ENCODE measurements at regions not wholly inside any gene's neighbourhood (a gene's known extent, or its start where the extent isn't known, plus 50 kb on each side); places are given as distances from the start of the nearest gene placed in this dataset.

DNA sequence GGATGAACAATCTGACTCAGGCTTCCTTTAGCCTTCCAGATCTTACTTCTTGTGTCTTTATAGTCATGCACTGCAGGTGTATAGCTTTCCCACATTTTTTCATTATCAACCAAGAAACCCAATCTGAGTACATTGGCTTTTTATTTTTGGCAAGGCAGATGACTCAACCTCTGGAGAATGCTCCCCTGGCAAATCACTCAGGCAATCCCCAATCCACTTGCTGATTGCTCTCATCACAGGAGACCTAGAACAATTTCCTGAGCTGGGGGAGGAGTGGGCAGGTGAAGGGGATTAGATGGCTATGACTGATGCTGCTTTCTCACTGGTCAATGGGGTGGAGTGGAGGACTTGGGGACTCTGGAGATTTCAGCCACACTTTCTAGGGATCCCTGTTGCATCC, 134.4 kb downstream of the SLC16A9 start:
- Histone ChIP-seq H3K27ac (no peak overlapping the region), H3K27me3 (replicated peaks) (no peaks in the 10 kb centered on the region; the same call in 1 of the 2 replicates), H3K4me3 (no peak overlapping the region), H3K36me3 (no peaks in the 10 kb centered on the region), H3K4me1 (replicated peaks) (no peaks in the 10 kb centered on the region), H3K9me3 (replicated peaks) (no peaks in the 10 kb centered on the region)
- DNase-seq (ENCODE audit: low read depth in 1 of 2, low spot score in 2 of 2), result no peak

DNA sequence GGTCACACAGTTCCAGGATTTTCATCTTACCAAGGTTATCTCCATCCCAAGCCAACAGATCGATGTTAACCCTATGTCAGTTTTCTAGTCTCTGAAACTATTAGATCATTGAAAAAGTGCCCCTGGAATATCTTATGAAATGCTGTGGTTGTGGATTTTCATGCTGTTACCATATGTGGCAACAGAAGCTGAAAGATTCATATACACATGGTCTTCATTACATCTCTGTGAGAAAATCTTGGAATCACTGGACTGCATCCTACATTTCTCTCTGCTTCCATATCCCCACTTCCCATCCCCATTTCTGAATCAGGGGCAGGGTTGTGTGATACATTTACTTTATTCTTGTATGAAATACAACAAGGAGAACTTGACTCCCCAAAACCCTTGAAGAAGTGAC, 146.1 kb downstream of the SLC16A9 start:
- no peaks in the 10 kb centered on the region for H3K9me3 ChIP-seq (replicated peaks)
- DNase-seq (ENCODE audit: low read depth in 1 of 2, low spot score in 2 of 2), result no peak
- no peaks in the 10 kb centered on the region for H3K27me3 ChIP-seq (replicated peaks)
- H3K4me3 ChIP-seq, result no peak overlapping the region
- H3K4me1 ChIP-seq (replicated peaks), result no peaks in the 10 kb centered on the region
- no peak overlapping the region for H3K27ac ChIP-seq
- H3K36me3 ChIP-seq, result no peaks in the 10 kb centered on the region

DNA sequence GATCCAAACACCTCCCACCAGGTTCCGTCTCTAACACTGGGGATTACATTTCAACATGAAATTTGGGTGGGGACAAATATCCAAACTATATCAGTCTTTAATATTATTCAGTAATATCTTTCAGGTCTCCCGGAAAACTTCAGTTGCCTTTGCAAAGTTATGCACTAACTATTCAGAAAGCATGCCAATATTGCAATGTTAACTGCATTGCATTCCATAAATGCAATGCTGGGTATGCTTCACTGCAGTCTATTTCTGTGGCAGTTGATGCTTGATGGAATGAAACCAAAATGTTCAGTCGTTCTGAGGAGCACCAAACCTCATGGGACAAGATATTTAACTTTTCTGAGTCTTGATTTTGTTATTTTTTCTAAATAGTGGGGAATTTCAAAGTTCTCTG, 147.5 kb downstream of the SLC16A9 start:
- Histone ChIP-seq H3K27ac (no peak overlapping the region), H3K36me3 (no peaks in the 10 kb centered on the region), H3K4me1 (replicated peaks) (no peaks in the 10 kb centered on the region), H3K9me3 (replicated peaks) (no peaks in the 10 kb centered on the region), H3K27me3 (replicated peaks) (no peaks in the 10 kb centered on the region), H3K4me3 (no peak overlapping the region)
- DNase-seq (ENCODE audit: low read depth in 1 of 2, low spot score in 2 of 2), result no peak

DNA sequence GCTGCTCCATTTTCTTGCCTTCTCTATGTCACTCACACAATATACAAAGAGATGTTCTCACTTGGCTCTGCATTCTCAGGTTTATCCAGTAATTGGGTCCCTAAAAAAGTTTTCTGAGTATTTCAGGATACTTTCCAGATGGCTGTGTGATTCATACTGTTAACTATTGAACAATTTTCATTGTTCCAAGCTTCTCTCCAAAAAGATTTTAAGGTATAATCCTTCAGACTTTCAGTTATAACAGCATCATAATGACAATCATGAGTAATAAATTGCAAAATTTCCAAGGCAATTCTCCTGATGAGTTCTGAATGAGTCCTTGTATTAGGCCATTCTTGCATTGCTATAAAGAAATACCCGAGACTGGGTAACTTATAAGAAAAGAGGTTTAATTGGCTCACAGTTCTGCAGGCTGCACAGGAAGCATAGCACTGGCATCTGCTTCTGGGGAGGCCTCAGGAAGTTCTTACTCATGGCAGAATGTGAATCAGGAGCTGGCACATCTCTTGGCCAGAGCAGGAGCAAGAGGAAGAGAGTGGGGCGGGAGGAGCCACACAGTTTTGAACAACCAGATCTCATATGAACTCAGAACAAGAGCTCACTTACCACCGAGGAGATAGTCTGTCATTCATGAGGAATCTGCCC, 148.1 kb downstream of the SLC16A9 start:
- Histone ChIP-seq H3K36me3 (no peaks in the 10 kb centered on the region), H3K4me3 (no peak overlapping the region), H3K9me3 (replicated peaks) (no peaks in the 10 kb centered on the region), H3K4me1 (replicated peaks) (no peaks in the 10 kb centered on the region), H3K27ac (no peak overlapping the region), H3K27me3 (replicated peaks) (no peaks in the 10 kb centered on the region)
- DNase-seq (ENCODE audit: low read depth in 1 of 2, low spot score in 2 of 2), result no peak

DNA sequence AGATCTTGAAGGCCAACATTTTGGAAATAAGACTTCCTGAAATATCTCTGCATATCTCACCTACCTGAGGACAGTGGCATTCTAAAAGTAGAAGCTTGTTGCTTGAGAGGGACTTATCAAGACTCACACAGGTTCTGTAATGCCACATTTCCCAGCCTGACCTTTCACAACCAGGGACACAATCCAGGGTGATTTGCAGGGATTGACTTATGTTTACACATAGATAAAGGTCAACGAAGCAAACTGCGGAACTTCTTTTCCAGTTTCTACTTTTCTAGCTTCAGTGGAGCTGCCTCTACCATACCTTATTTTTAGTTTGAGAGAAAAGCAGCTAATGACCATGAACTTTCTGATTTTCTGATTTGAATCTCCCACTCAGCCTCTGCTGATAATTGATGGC, 148.7 kb downstream of the SLC16A9 start:
- Histone ChIP-seq H3K9me3 (replicated peaks) (no peaks in the 10 kb centered on the region), H3K36me3 (no peaks in the 10 kb centered on the region), H3K27ac (no peak overlapping the region), H3K4me3 (no peak overlapping the region), H3K4me1 (replicated peaks) (no peaks in the 10 kb centered on the region), H3K27me3 (replicated peaks) (no peaks in the 10 kb centered on the region)
- DNase-seq (ENCODE audit: low read depth in 1 of 2, low spot score in 2 of 2), result no peak

DNA sequence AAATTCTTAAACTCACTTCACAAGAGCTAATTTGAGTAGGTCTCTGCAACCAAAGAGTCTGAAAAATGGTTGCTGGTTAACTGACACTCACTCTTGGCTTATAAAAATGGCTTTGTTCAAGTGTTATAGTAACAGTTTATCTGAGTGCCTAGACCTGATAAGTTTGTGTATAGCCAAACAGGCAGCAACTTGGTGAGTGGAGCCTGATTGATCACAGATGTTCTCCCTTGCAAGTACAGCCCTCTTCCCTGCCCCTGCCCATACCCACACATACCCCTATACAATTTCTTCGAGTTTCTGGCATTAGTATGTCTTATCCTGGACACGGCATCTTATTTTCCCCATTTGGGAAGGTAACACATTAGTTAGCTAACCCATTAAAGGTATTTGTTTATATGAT, 149.5 kb downstream of the SLC16A9 start:
- no peak for DNase-seq (ENCODE audit: low read depth in 1 of 2, low spot score in 2 of 2)
- Histone ChIP-seq H3K4me1 (replicated peaks) (no peaks in the 10 kb centered on the region), H3K36me3 (no peaks in the 10 kb centered on the region), H3K9me3 (replicated peaks) (no peaks in the 10 kb centered on the region), H3K4me3 (no peak overlapping the region), H3K27me3 (replicated peaks) (no peaks in the 10 kb centered on the region), H3K27ac (no peak overlapping the region)

DNA sequence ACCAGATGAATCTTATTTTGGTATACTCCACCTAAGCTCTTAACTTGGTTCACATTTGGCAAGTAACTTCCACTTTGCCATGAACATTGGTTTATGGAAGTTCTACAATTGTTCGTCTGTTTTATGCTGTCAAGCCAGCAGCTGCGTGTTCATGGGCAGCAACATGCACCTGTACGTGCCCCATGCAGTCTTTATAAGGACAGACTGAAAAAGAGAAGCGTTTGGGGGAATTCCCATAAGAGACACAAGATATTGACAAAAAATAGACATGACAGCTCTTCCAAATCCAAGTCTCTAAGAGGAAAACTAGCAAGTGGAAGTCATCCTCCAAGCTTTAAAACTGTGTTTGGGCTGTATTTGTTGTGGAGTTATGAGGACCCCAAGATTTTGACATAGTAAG, 151.6 kb downstream of the SLC16A9 start:
- no peaks in the 10 kb centered on the region for H3K4me1 ChIP-seq (replicated peaks)
- no peaks in the 10 kb centered on the region for H3K9me3 ChIP-seq (replicated peaks)
- no peak for DNase-seq (ENCODE audit: low read depth in 1 of 2, low spot score in 2 of 2)
- H3K4me3 ChIP-seq, result no peak overlapping the region
- H3K27ac ChIP-seq, result no peak overlapping the region
- H3K27me3 ChIP-seq (replicated peaks), result no peaks in the 10 kb centered on the region
- H3K36me3 ChIP-seq, result no peaks in the 10 kb centered on the region

DNA sequence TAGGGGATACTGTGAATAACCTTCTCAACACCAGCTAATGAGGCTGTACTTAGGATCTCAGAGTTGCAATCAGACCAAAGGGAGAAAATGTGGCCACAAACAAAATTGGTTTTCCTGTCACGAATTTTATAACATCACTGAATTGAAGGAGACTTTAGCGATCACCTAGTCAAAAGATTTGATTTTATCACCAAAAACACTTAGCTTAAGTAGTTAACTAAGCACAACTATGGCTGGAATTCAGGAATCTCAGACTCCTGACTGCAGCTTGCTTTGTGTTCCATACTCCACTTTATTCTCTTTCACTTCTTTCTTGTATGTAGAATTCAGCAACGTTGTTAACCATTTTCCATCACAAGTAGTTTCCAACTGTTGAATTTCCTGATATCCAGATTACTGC, 152.0 kb downstream of the SLC16A9 start:
- DNase-seq (ENCODE audit: low read depth in 1 of 2, low spot score in 2 of 2), result no peak
- Histone ChIP-seq H3K27ac (no peak overlapping the region), H3K36me3 (no peaks in the 10 kb centered on the region), H3K4me3 (no peak overlapping the region), H3K4me1 (replicated peaks) (no peaks in the 10 kb centered on the region), H3K9me3 (replicated peaks) (no peaks in the 10 kb centered on the region), H3K27me3 (replicated peaks) (no peaks in the 10 kb centered on the region)

DNA sequence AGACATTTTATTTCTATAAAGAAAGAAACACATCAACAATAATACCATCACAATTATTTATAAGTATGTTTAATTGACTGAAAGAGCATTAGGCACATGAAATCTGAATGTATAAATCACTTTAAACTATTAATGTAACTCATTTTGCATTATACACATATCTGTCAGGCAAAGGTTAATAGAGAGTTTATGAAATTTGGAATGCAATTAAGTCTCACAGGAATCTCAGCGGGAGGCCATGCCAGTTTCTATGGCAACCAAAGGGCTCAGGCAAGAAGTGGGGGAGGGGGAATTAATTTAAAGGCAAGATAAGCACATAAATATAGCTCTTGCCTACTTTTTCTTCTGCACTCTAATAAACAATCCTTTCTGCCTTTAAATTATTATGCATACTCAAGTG, 152.6 kb downstream of the SLC16A9 start:
- Histone ChIP-seq H3K36me3 (no peaks in the 10 kb centered on the region), H3K4me1 (replicated peaks) (no peaks in the 10 kb centered on the region), H3K9me3 (replicated peaks) (no peaks in the 10 kb centered on the region), H3K27me3 (replicated peaks) (no peaks in the 10 kb centered on the region), H3K27ac (no peak overlapping the region), H3K4me3 (no peak overlapping the region)
- no peak for DNase-seq (ENCODE audit: low read depth in 1 of 2, low spot score in 2 of 2)

DNA sequence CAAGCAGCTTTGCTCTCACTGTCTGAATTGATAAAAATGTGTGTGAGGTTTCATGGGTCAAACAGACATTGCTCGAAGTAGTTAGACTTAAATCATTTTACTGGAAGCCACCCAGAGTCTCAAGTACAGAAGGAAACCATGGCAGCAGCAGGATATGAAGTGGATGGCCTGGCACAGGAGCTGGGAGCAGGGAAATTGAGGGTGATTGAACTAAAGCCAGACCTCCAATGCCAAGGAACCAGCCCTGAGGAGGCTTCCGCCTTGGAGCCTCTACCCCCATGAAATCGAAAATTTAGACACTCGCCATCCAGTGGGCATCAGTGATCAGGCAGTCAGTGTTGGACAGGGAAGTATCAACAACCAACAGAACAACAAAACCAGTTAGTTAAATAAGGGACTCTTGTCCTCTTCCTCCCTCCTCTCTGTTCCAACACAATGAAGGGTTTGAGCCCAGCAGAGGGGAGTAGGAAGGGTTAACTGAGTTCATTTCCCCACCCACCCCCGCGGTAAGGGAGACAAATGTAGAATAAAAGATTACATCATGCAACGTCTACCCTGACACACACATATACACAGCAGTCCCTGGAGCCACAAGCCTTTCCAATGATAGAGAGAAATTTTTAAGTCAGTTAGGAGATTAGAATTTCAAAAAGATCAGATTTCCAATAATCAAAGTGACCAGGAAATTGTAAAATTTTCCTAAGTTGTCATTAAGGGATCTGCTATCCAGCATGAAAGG, 156.3 kb downstream of the SLC16A9 start:
- Histone ChIP-seq H3K9me3 (replicated peaks) (no peaks in the 10 kb centered on the region), H3K36me3 (no peaks in the 10 kb centered on the region), H3K4me1 (replicated peaks) (no peaks in the 10 kb centered on the region), H3K27me3 (replicated peaks) (no peaks in the 10 kb centered on the region), H3K27ac (no peak overlapping the region), H3K4me3 (no peak overlapping the region)
- no peak for DNase-seq (ENCODE audit: low read depth in 1 of 2, low spot score in 2 of 2)

DNA sequence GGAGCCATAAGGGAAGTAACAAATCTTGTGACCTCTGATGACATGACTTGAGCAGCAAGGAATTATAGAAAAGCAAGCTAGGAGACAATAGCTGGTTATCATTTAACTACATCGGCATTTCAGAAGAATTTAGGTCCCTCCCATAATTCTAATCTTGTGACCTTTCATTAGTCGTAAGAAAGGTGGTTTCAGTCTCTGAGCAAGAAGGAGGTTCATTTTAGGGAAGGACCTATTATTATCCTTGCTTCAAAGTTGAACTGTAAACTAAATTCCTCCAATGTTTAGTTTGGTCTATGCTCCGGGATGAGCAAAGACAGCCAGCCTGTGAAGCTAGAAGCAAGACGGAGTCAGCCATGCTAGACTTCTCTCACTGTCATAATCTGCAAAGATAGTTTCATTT, 159.6 kb downstream of the SLC16A9 start:
- Histone ChIP-seq H3K4me1 (replicated peaks) (no peaks in the 10 kb centered on the region), H3K27ac (no peak overlapping the region), H3K9me3 (replicated peaks) (no peaks in the 10 kb centered on the region), H3K27me3 (replicated peaks) (no peaks in the 10 kb centered on the region), H3K36me3 (no peaks in the 10 kb centered on the region), H3K4me3 (no peak overlapping the region)
- DNase-seq (ENCODE audit: low read depth in 1 of 2, low spot score in 2 of 2), result no peak

DNA sequence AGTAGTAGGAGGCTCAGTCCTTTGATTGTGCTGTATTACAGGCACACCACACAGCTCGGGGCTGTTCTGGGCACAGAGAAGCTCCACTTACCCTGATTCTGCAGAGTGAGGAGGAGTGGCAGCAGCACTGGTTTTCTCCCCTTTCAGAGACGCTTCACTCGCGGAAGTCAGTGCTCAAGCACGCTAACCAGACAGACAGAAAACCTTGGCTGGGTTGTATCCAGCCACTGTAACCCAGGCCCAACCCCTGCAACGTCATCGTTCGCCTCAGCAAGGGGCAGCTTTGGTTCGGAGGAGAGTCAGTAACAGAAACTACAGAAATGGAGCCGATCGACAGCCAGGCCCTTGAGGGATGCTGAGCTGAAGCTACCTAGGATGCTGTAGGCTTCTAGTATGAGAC, 171.0 kb downstream of the SLC16A9 start:
- no peak overlapping the region for H3K4me3 ChIP-seq
- no peaks in the 10 kb centered on the region for H3K9me3 ChIP-seq (replicated peaks)
- no peaks in the 10 kb centered on the region for H3K36me3 ChIP-seq
- no peaks in the 10 kb centered on the region for H3K4me1 ChIP-seq (replicated peaks)
- no peaks in the 10 kb centered on the region for H3K27me3 ChIP-seq (replicated peaks)
- no peak for DNase-seq (ENCODE audit: low read depth in 1 of 2, low spot score in 2 of 2)
- H3K27ac ChIP-seq, result no peak overlapping the region

DNA sequence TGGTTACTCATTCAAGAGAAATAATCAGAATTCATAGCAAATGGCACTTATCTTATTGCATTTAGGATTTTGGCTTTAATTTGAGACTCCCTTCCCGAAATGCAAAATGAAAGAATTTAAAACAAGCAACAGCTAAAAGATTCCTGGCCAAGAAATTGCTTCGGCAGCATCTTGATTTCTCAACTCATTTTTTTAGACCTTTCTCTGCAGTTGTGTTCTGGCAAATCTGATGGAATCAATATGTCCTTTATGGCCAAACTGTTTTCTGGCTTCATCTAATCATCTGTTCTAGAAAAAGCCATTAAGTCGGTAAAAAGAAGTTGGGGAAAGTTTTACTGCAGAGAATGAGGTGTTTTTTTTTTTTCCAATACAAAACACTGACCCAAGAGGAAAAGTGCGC, 172.1 kb downstream of the SLC16A9 start:
- no peak overlapping the region for H3K27ac ChIP-seq

DNA sequence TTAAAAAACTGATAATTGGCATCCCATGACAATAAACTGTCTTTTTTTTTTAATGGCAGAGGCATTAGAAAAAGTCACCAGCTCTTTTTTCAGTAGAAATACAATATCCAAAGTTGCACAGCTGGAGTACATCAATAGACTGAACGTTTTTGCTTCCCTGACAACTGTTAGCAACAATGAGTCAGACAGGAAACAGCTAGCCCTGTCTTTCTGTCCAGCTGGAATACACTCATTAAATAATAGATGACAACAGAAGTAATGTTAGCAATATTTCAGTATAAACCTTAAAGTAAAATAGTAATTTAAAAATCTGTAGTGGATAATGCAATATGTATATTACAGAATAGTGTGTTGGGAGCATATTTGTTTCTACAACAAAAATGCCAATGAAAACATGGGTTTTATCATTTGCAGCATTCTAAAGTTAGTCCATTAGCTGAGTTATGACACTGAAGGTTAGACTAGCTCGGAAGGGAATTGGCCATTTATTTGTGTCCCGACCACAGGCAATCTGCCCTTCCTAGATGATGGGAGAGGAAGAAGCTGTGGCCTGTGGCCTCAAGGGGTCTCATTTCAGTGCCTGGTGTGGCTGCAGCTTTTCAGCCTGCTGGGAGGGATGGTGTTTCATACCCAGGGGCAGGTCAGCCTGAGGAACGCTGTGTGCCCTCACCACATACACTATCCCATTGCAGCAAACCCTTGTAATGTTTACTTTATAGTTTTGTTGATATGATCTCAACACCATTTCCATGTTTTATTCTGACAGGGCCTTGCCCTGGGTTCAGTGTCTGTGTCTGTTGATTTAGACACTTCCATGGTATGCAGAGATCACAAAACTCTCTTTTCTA, 173.3 kb downstream of the SLC16A9 start:
- Histone ChIP-seq H3K4me3 (no peak overlapping the region), H3K9me3 (replicated peaks) (no peaks in the 10 kb centered on the region), H3K36me3 (no peaks in the 10 kb centered on the region), H3K27me3 (replicated peaks) (no peaks in the 10 kb centered on the region), H3K27ac (no peak overlapping the region), H3K4me1 (replicated peaks) (no peaks in the 10 kb centered on the region)
- no peak for DNase-seq (ENCODE audit: low read depth in 1 of 2, low spot score in 2 of 2)

More for the DNA sequence above, 172.1 kb downstream of the SLC16A9 start:
- no peak for DNase-seq (ENCODE audit: low read depth in 1 of 2, low spot score in 2 of 2)
- no peaks in the 10 kb centered on the region for H3K9me3 ChIP-seq (replicated peaks)
- H3K36me3 ChIP-seq, result no peaks in the 10 kb centered on the region
- H3K4me1 ChIP-seq (replicated peaks), result no peaks in the 10 kb centered on the region
- H3K4me3 ChIP-seq, result no peak overlapping the region
- H3K27me3 ChIP-seq (replicated peaks), result no peaks in the 10 kb centered on the region

Data from SJSA1 (cell line).